Stimulated activated naive CD8-positive, alpha-beta T cell treated with anti-CD3 and anti-CD28 coated beads, Interleukin-15, Interleukin-2, amounts not matched to agents 100 ng/mL and 50 ng/mL, for 24 hours (primary cell): ENCODE measurements at regions not wholly inside any gene's neighbourhood (a gene's known extent, or its start where the extent isn't known, plus 50 kb on each side); places are given as distances from the start of the nearest gene placed in this dataset.

Experiments
- H3K27ac Mint-ChIP-seq: one replicate; pipeline ENCODE4 v1.8.0; 2021; ENCODE audit warnings: mild to moderate bottlenecking, mixed read lengths
- H3K27me3 Mint-ChIP-seq: one replicate; pipeline ENCODE4 v1.8.0; 2021; ENCODE audit warnings: mixed read lengths
- H3K36me3 Mint-ChIP-seq: one replicate; pipeline ENCODE4 v1.8.0; 2021; ENCODE audit warnings: low read depth, mixed read lengths
- H3K4me1 Mint-ChIP-seq: one replicate; pipeline ENCODE4 v1.8.0; 2021; ENCODE audit warnings: low read depth, mixed read lengths
- H3K4me3 Mint-ChIP-seq: one replicate; pipeline ENCODE4 v1.8.0; 2021; ENCODE audit warnings: mild to moderate bottlenecking, mixed read lengths
- H3K9me3 Mint-ChIP-seq: one replicate; pipeline ENCODE4 v1.8.0; 2021; ENCODE audit warnings: mixed read lengths

DNA sequence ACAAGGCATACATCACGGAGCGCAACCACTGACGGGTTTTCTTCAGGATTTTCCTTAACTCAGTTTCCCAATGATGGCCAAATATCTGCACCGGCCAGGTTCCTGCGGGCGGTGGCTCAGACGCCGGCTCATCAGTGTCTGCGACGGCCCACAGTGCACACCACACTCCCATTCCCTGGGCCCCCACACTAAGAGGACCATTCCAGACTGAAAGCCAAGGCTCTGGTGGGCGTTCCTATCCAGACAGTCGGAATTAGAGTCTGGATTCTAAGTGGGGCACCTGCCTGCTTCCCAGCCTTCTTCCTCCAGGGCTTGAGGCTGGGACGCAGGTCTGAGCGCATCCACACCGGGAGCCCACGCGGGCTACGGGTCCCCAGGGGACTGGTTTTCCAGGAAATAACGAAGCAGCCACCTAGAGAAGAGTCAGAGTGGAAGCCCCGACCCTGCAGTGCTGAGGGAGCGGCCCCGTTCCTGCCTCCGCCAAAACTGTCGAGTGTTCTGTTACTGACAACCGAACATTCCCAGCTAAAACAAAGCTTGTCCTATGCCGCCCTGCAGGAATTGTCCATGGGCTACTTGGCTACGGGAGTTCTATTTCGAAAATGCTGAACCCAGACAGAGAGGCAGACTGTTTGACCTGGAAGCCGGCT lies 75.3 kb downstream of the TMEM18 start:
- H3K4me1 Mint-ChIP-seq = no peaks in the 10 kb centered on the region
- H3K9me3 Mint-ChIP-seq = no peaks in the 10 kb centered on the region
- H3K27ac Mint-ChIP-seq = no peak overlapping the region
- no peaks in the 10 kb centered on the region for H3K27me3 Mint-ChIP-seq
- H3K4me3 Mint-ChIP-seq = no peak overlapping the region
- no peaks in the 10 kb centered on the region for H3K36me3 Mint-ChIP-seq

DNA sequence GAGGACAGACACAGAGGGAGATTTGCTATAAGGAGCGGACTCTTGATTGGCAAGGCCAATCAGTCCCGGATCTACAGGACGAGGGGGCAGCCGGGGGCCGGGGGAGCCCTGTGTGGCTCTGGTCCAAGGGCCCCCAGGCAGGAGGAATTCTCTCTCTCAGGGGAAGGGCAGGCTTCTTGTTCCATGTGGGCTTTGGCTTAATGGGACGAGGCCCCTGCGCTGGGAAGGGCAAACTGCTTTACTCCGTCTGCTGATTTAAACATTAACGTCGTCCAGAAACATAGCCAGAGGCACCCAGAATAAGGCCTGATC lies 75.9 kb downstream of the TMEM18 start:
- H3K4me1 Mint-ChIP-seq = no peaks in the 10 kb centered on the region
- no peaks in the 10 kb centered on the region for H3K36me3 Mint-ChIP-seq
- H3K27ac Mint-ChIP-seq = no peak overlapping the region
- no peak overlapping the region for H3K4me3 Mint-ChIP-seq
- H3K9me3 Mint-ChIP-seq = no peaks in the 10 kb centered on the region
- no peaks in the 10 kb centered on the region for H3K27me3 Mint-ChIP-seq

- H3K9me3 Mint-ChIP-seq = no peaks in the 10 kb centered on the region
- no peak overlapping the region for H3K27ac Mint-ChIP-seq
- H3K36me3 Mint-ChIP-seq = no peaks in the 10 kb centered on the region
- H3K4me1 Mint-ChIP-seq = no peaks in the 10 kb centered on the region
- H3K4me3 Mint-ChIP-seq = no peak overlapping the region
- no peaks in the 10 kb centered on the region for H3K27me3 Mint-ChIP-seq
These were observed 76.4 kb downstream of the TMEM18 start for GRCh38 chr2:600542-601386.

DNA sequence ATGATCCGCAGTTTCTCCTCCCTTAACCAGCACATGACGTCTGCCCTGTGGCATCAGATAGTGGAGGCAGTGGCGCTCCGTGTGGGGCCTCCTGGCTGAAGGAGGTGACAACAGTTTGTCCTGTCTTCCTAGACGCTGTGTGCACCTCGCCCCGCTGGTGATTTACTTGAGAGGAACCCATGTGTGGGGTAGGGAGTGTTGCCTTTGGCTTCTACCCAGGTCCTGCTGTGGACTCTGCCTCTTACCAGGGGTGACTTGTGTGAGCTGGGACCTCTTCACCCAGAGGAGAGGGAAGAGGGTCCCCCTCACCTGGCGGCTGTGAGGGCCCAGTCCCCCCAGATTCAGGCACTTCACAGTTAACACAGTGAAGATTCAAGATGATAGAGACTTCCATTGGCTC lies 77.6 kb downstream of the TMEM18 start:
- H3K9me3 Mint-ChIP-seq = no peaks in the 10 kb centered on the region
- no peaks in the 10 kb centered on the region for H3K4me1 Mint-ChIP-seq
- no peaks in the 10 kb centered on the region for H3K27me3 Mint-ChIP-seq
- no peak overlapping the region for H3K27ac Mint-ChIP-seq
- H3K36me3 Mint-ChIP-seq = no peaks in the 10 kb centered on the region
- H3K4me3 Mint-ChIP-seq = no peak overlapping the region

GRCh38 chr2:598058-598802 lies 79.0 kb downstream of the TMEM18 start:
- Mint-ChIP-seq H3K4me3 (no peak overlapping the region), H3K27me3 (no peaks in the 10 kb centered on the region), H3K9me3 (no peaks in the 10 kb centered on the region), H3K36me3 (no peaks in the 10 kb centered on the region), H3K4me1 (no peaks in the 10 kb centered on the region), H3K27ac (no peak overlapping the region)

- Mint-ChIP-seq H3K4me1 (no peaks in the 10 kb centered on the region), H3K4me3 (no peak overlapping the region), H3K27me3 (peaks cover 2% of the 10 kb centered on the region)
These were observed 81.2 kb downstream of the TMEM18 start for GRCh38 chr2:595831-596592.

DNA sequence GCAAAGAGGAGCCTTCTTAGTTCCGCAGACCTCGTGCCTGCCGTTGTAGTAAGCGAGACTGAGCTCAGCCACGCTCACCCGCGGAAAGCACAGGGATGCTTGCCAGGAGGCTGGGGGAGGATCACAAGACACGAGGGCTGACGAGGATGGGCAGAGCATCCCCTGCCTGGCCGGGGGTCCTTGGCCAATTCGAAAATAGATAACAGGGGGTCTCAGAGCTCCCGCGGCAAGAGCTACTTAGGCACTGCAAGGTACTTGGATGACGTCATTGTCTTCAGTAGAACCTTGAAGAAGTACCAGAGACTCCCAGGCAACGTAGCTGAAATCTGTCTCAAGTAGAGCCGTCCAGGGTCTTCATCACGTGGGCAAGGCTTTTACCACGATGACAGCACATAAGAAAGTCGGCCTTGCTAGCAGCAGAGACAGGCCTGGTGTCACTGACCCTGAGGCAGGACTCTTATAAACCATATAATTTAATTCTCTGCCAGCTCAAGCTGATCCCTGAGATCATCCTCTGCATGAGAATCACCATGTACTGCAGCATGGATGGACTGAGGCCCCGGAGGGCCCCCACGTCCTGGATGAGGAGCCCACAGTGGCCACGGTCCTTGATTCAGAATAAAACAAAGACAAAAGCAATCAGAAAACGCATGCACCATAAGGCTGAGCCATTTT lies 81.9 kb downstream of the TMEM18 start:
- Mint-ChIP-seq H3K4me1 (no peaks in the 10 kb centered on the region), H3K36me3 (no peaks in the 10 kb centered on the region), H3K27ac (no peak overlapping the region), H3K9me3 (no peaks in the 10 kb centered on the region), H3K27me3 (peaks cover 3% of the 10 kb centered on the region), H3K4me3 (no peak overlapping the region)

More at GRCh38 chr2:595831-596592, 81.2 kb downstream of the TMEM18 start:
- Mint-ChIP-seq H3K27ac (no peak overlapping the region), H3K9me3 (no peaks in the 10 kb centered on the region), H3K36me3 (no peaks in the 10 kb centered on the region)

DNA sequence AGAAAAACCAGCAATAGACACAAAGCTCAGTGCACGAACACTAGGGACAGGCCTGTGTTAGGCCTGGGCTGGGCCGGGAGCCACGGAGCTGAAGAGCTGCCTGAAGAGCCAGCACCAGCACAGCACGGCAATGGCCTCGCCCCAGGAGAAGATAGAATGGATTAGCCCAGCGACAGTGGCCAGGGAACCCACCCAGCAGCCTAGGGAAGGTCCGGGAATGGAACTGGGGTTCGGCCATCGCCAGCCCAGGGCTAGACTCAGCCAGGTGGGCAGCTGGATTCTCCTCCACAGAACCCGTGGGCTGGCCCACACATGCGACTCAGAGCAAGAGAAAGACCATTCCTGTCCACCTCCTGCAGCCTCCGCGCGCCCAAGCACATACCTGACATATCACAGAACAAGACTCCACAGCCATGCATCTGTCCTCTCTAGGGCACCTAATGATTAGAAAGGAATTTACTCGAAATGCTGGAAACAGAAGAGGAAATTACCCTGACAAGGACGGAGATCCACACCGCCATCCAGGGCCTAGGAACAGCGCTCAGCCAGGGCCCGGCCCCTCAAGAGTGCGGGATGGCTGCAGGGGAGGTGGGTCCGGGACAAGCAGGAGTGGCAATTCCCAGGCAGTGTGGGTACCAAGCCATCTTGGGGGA lies 82.8 kb downstream of the TMEM18 start:
- Mint-ChIP-seq H3K27me3 (peaks cover 3% of the 10 kb centered on the region), H3K36me3 (no peaks in the 10 kb centered on the region), H3K9me3 (no peaks in the 10 kb centered on the region), H3K4me3 (no peak overlapping the region), H3K27ac (no peak overlapping the region), H3K4me1 (no peaks in the 10 kb centered on the region)

DNA sequence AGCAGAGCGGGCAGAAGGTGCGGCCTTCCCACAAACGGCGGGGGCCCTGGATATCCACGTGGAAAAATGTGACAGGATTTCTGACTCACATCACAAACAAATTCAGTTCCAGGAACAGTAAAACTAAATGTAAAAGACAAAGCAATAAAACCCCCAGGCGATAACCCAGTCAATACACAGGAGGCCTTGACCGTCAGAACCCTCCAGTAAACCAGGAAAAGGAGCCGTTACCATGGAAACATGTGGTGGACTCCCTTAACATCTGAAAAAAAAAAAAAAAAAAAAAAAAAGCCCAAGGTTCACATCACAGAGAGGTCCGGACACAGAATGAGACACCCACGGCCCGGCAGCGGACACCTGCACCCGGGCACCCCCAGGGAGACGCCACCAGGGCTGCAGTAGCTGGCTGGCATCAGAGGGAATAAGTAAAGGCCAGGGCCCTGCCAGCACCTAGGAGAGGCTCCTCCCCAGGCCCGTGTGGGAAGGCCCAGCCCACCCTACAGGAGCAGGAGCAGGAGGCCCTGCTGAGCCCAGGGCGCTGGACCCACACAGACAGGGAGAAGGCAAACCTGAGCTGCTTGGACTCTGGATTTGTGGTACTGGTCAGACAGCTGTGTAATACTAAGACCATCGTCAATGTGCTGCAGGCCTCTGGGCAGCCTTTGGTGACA lies 83.7 kb downstream of the TMEM18 start:
- H3K36me3 Mint-ChIP-seq = no peaks in the 10 kb centered on the region
- no peak overlapping the region for H3K27ac Mint-ChIP-seq
- H3K4me1 Mint-ChIP-seq = no peaks in the 10 kb centered on the region
- H3K4me3 Mint-ChIP-seq = no peak overlapping the region
- peaks cover 9% of the 10 kb centered on the region for H3K27me3 Mint-ChIP-seq
- H3K9me3 Mint-ChIP-seq = no peaks in the 10 kb centered on the region

DNA sequence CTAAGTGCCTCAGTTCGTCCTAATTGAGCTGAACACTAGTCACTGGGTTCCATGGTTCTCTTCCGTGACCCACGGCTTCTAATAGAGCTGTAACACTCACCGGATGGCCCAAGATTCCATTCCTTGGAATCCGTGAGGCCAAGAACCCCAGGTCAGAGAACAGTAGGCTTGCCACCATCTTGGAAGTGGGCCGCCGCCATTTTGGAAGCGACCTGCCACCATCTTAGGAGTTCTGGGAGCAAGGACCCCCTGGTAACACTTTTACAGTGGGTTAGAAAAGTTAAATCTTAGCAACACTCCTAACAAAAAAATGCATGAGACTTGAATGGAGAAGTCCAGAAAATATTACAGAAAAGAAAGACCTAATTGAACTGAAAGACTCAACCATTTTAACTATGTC lies 84.5 kb downstream of the TMEM18 start:
- Mint-ChIP-seq H3K27ac (no peak overlapping the region), H3K9me3 (no peaks in the 10 kb centered on the region), H3K4me1 (no peaks in the 10 kb centered on the region), H3K36me3 (no peaks in the 10 kb centered on the region), H3K27me3 (peaks cover 9% of the 10 kb centered on the region), H3K4me3 (no peak overlapping the region)

GRCh38 chr2:590214-591175 lies 86.7 kb downstream of the TMEM18 start:
- Mint-ChIP-seq H3K4me3 (no peak overlapping the region), H3K9me3 (no peaks in the 10 kb centered on the region), H3K4me1 (peaks cover 4% of the 10 kb centered on the region), H3K36me3 (no peaks in the 10 kb centered on the region), H3K27ac (no peak overlapping the region), H3K27me3 (peaks cover 16% of the 10 kb centered on the region)

DNA sequence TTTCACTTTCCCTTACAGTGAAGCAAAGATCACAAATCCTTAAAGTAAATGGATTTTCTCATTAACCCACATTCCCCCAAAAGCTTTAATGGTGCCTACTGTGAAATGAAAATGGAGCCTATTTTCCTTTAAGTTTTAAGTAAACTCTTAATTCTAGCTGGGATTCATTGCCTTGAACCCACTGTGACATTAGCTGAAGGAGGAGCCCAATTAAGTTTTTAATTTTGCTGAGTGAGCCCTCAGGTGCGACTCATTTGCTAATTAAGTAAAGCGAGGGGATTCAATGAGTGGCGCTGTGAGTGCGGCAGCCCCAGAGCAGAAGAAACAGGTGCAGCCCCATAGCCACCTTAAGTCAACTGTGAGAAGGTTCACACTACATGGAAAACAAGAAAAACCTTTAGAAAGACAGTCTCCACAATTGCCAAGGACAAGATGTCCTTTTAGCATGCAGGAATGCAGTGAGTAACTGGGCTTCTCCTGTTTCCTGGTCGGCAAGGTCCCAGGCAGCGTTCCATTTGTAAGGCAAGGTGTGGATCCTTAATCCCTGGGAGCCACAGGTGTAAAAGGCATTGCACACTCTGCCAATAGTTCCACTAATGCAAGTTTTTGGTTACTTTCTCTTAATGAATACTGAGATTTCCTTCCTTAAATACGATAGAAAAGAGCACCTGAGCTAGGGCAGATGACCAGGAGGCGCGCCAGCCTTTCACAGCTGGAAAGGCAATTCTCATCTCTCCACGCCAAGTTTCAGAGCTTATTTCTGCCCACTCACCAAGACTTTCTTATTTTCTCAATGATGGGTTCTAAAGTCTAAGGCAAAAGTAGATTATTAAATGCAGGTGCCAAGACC lies 87.7 kb downstream of the TMEM18 start:
- Mint-ChIP-seq H3K4me1 (peaks cover 12% of the 10 kb centered on the region), H3K36me3 (no peaks in the 10 kb centered on the region), H3K27me3 (peaks cover 20% of the 10 kb centered on the region), H3K4me3 (no peak overlapping the region), H3K9me3 (no peaks in the 10 kb centered on the region), H3K27ac (no peak overlapping the region)
